ENCODE measurements at regions not wholly inside any gene's neighbourhood (a gene's known extent, or its start where the extent isn't known, plus 50 kb on each side); places are given as distances from the start of the nearest gene placed in this dataset.

DNA sequence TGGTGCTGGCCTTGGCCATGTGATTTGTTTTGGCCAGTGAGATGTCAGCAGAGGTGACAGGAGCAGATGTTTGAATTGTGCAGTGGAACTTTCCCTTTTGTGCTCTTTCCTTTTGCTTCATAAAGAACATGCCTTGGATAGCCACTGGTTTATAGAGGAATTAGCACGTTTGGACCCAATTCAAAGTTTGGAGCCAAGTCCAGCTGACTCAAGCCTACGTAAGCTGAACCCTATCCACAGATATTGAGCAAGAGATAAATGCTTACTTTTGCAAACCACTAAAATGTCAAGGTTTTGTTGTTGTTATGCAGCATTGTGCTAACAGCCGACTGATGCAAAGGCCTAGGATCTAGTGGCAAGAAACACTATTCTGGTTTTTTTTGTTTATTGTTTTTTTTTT is 230.9 kb upstream of the CITED2 start:
- no peak overlapping the region for H3K27ac ChIP-seq
- H3K36me3 ChIP-seq, result no peaks in the 10 kb centered on the region
- WGBS, 4 donors, result 77 to 88% (median 87%) methylated on average over 3 of the region's 3 CpGs
- TF ChIP-seq, protein P1, sequence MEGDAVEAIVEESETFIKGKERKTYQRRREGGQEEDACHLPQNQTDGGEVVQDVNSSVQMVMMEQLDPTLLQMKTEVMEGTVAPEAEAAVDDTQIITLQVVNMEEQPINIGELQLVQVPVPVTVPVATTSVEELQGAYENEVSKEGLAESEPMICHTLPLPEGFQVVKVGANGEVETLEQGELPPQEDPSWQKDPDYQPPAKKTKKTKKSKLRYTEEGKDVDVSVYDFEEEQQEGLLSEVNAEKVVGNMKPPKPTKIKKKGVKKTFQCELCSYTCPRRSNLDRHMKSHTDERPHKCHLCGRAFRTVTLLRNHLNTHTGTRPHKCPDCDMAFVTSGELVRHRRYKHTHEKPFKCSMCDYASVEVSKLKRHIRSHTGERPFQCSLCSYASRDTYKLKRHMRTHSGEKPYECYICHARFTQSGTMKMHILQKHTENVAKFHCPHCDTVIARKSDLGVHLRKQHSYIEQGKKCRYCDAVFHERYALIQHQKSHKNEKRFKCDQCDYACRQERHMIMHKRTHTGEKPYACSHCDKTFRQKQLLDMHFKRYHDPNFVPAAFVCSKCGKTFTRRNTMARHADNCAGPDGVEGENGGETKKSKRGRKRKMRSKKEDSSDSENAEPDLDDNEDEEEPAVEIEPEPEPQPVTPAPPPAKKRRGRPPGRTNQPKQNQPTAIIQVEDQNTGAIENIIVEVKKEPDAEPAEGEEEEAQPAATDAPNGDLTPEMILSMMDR (IDR thresholded peaks at IDR 0.05), result no peak
- no peak for TF ChIP-seq POLR2A (IDR thresholded peaks at IDR 0.05)
- ATAC-seq (no peak), DNase-seq (no peak)
- intact Hi-C loops (cut with DNase I), result no loop called here
- H3K9me3 ChIP-seq, result peaks cover 0 to 3% (median 0%) of the 10 kb centered on the region in 12 donors
- peaks cover 0 to 6% (median 0%) of the 10 kb centered on the region in 12 donors for H3K4me1 ChIP-seq
- H3K27me3 ChIP-seq, result no peaks in the 10 kb centered on the region
- H3K4me3 ChIP-seq, result no peak overlapping the region

DNA sequence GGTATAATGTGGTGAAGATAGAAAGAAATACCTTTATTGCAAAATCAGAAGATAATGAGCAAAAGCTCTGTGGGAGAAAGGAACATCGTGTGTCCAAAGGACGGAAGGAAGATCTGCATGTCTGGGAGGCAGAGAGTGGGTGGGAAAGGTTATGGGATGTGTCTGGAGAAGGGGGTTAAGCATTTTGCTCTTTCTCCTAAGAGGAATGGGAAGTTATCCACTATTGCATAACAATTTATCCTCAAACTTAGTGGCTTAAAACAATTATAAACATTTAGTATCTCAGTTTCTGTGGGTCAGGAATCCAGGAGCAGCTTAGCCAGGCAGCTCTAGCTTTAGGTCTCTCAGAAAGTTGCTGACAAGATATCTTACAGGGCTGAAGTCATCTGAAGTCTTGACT is 229.1 kb upstream of the CITED2 start:
- ATAC-seq (no peak), DNase-seq (no peak)
- WGBS, 4 donors, result 64 to 75% (median 67%) methylated on average over 2 of the region's 2 CpGs
- Histone ChIP-seq H3K27ac (no peak overlapping the region), H3K4me1 (peaks cover 0 to 10% (median 1%) of the 10 kb centered on the region in 12 donors), H3K4me3 (no peak overlapping the region), H3K27me3 (no peaks in the 10 kb centered on the region), H3K9me3 (peaks cover 0 to 3% (median 0%) of the 10 kb centered on the region in 12 donors), H3K36me3 (no peaks in the 10 kb centered on the region)
- TF ChIP-seq, protein P1 (IDR thresholded peaks at IDR 0.05), result no peak
- no peak for TF ChIP-seq POLR2A (IDR thresholded peaks at IDR 0.05)
- intact Hi-C loops (cut with DNase I), result no loop called here

DNA sequence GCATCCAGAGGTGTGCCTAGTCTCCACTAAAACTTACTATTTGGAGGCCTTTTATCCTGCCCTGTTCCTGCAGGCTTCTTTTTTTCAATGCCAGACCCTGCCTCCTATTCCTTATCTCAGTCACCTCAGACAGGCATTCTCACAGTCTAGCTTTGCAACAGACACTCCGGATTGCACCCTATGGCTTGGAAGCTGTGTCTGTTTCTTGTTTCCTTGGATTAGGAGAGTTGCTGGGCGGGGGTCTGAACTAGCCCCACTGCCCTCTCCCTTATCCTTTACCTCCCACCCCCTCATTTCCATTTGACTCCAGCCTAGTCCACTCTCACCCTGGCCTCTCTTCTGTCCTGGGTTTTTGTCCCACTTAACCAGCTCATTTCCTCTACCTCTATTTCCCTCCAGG is 228.1 kb upstream of the CITED2 start:
- no peak overlapping the region for H3K27ac ChIP-seq
- peaks cover 0 to 16% (median 10%) of the 10 kb centered on the region in 12 donors for H3K4me1 ChIP-seq
- no peak for TF ChIP-seq POLR2A (IDR thresholded peaks at IDR 0.05)
- TF ChIP-seq, protein P1 (IDR thresholded peaks at IDR 0.05), result no peak
- no peaks in the 10 kb centered on the region for H3K27me3 ChIP-seq
- H3K9me3 ChIP-seq, result peaks cover 0 to 3% (median 0%) of the 10 kb centered on the region in 12 donors
- H3K36me3 ChIP-seq, result no peaks in the 10 kb centered on the region
- DNase-seq, result no peak
- no peak for ATAC-seq
- no peak overlapping the region for H3K4me3 ChIP-seq
- intact Hi-C loops (cut with DNase I), result no loop called here
- WGBS, 4 donors, result 74 to 84% (median 82%) methylated on average over 2 of the region's 2 CpGs

DNA sequence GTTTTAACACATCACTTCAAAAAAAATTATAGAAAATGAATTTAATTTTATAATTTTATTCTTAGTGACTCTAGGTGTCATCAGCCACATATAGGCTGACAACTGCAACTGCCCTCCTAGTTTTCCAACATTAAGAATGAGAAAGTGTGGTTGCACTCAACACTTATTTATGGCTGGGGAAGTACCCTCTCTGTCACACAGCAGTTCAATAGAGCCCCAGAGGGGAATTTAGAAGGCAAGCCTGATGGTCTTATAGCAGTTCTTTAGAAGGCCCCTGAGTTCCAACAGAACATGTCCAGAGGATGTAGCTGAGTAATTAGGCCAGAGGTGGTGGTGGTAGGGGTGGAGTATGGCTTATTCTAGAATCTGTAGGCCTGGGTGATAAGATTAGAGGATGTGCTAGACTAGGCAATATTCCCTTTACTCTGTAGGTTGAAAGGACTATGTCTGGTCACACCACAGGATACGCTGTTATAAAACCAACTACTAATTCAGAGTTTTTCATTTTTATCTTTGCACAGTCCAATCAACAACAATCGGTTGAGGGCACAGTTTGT is 226.5 kb upstream of the CITED2 start:
- intact Hi-C loops (cut with DNase I), result no loop called here
- peaks cover 0 to 24% (median 15%) of the 10 kb centered on the region in 12 donors for H3K4me1 ChIP-seq
- no peak overlapping the region for H3K27ac ChIP-seq
- peaks cover 0 to 3% (median 0%) of the 10 kb centered on the region in 12 donors for H3K9me3 ChIP-seq
- H3K36me3 ChIP-seq, result no peaks in the 10 kb centered on the region
- H3K4me3 ChIP-seq, result no peak overlapping the region
- TF ChIP-seq, protein P1 (IDR thresholded peaks at IDR 0.05), result no peak
- no peak for TF ChIP-seq POLR2A (IDR thresholded peaks at IDR 0.05)
- ATAC-seq (no peak), DNase-seq (no peak)
- 85 to 100% (median 95%) methylated on average over 2 of the region's 2 CpGs for WGBS, 4 donors
- no peaks in the 10 kb centered on the region for H3K27me3 ChIP-seq

Data from heart left ventricle (tissue), 16 donors.